ENCODE measurements at regions not wholly inside any gene's neighbourhood (a gene's known extent, or its start where the extent isn't known, plus 50 kb on each side); places are given as distances from the start of the nearest gene placed in this dataset.

GRCh38 chr7:25829663-25830062 lies 322.3 kb upstream of the NFE2L3 start:
- Histone ChIP-seq H3K27me3 (no peaks in the 10 kb centered on the region), H3K4me3 (no peak overlapping the region), H3K9me3 (no peaks in the 10 kb centered on the region), H3K4me1 (no peaks in the 10 kb centered on the region), H3K27ac (no peak overlapping the region), H3K36me3 (replicated peaks in 1 of 2; ENCODE audit: insufficient read depth in 1 of 2, low read depth in 2 of 2) (no peaks in the 10 kb centered on the region)
- DNase-seq (no peak), ATAC-seq (no peak)
- no peak for TF ChIP-seq CTCF (IDR thresholded peaks at IDR 0.05)
- no peak for TF ChIP-seq POLR2A (IDR thresholded peaks at IDR 0.05)
- intact Hi-C loops (cut with DNase I), result no loop called here

- intact Hi-C loops (cut with DNase I), result no loop called here
- ATAC-seq, result no peak
- no peak for DNase-seq
Observed at GRCh38 chr7:25830215-25830614, 321.8 kb upstream of the NFE2L3 start.

GRCh38 chr7:25831062-25831691 lies 320.8 kb upstream of the NFE2L3 start:
- TF ChIP-seq CTCF (IDR thresholded peaks at IDR 0.05) (no peak), POLR2A (IDR thresholded peaks at IDR 0.05) (no peak)
- no peaks in the 10 kb centered on the region for H3K4me1 ChIP-seq
- WGBS, 2 donors, result 58 to 71% methylated on average over 6 of the region's 6 CpGs

More at GRCh38 chr7:25830215-25830614, 321.8 kb upstream of the NFE2L3 start:
- H3K4me3 ChIP-seq, result no peak overlapping the region
- H3K27ac ChIP-seq, result no peak overlapping the region
- no peaks in the 10 kb centered on the region for H3K9me3 ChIP-seq
- TF ChIP-seq CTCF (IDR thresholded peaks at IDR 0.05) (no peak), POLR2A (IDR thresholded peaks at IDR 0.05) (no peak)
- no peaks in the 10 kb centered on the region for H3K27me3 ChIP-seq
- 65 to 86% methylated on average over 3 of the region's 3 CpGs for WGBS, 2 donors
- no peaks in the 10 kb centered on the region for H3K36me3 ChIP-seq (replicated peaks in 1 of 2; ENCODE audit: insufficient read depth in 1 of 2, low read depth in 2 of 2)
- no peaks in the 10 kb centered on the region for H3K4me1 ChIP-seq

GRCh38 chr7:25831831-25832411 lies 320.1 kb upstream of the NFE2L3 start:
- intact Hi-C loops (cut with DNase I), result no loop called here
- Histone ChIP-seq H3K36me3 (replicated peaks in 1 of 2; ENCODE audit: insufficient read depth in 1 of 2, low read depth in 2 of 2) (no peaks in the 10 kb centered on the region), H3K4me3 (no peak overlapping the region), H3K4me1 (no peaks in the 10 kb centered on the region), H3K27me3 (no peaks in the 10 kb centered on the region), H3K27ac (no peak overlapping the region), H3K9me3 (no peaks in the 10 kb centered on the region)
- 37 to 48% methylated on average over 8 of the region's 8 CpGs for WGBS, 2 donors
- TF ChIP-seq POLR2A (IDR thresholded peaks at IDR 0.05), result no peak
- TF ChIP-seq CTCF (IDR thresholded peaks at IDR 0.05), result no peak
- no peak for DNase-seq
- no peak for ATAC-seq

More at GRCh38 chr7:25831062-25831691, 320.8 kb upstream of the NFE2L3 start:
- Histone ChIP-seq H3K27me3 (no peaks in the 10 kb centered on the region), H3K9me3 (no peaks in the 10 kb centered on the region), H3K36me3 (replicated peaks in 1 of 2; ENCODE audit: insufficient read depth in 1 of 2, low read depth in 2 of 2) (no peaks in the 10 kb centered on the region), H3K4me3 (no peak overlapping the region), H3K27ac (no peak overlapping the region)
- intact Hi-C loops (cut with DNase I), result no loop called here
- ATAC-seq, result no peak
- DNase-seq, result no peak

- intact Hi-C loops (cut with DNase I), result no loop called here
- no peak overlapping the region for H3K4me3 ChIP-seq
- DNase-seq (no peak), ATAC-seq (peak; percentile 60)
- TF ChIP-seq POLR2A (IDR thresholded peaks at IDR 0.05), result no peak
- no peak for TF ChIP-seq CTCF (IDR thresholded peaks at IDR 0.05)
- no peaks in the 10 kb centered on the region for H3K27me3 ChIP-seq
- no peaks in the 10 kb centered on the region for H3K4me1 ChIP-seq
- H3K36me3 ChIP-seq (replicated peaks in 1 of 2; ENCODE audit: insufficient read depth in 1 of 2, low read depth in 2 of 2), result no peaks in the 10 kb centered on the region
- no peak overlapping the region for H3K27ac ChIP-seq
- no peaks in the 10 kb centered on the region for H3K9me3 ChIP-seq
- WGBS, 2 donors, result 22 to 24% methylated on average over 7 of the region's 7 CpGs
Observed at GRCh38 chr7:25832456-25832855, 319.5 kb upstream of the NFE2L3 start.
